DOHH2 (cell line): ENCODE measurements at regions not wholly inside any gene's neighbourhood (a gene's known extent, or its start where the extent isn't known, plus 50 kb on each side); places are given as distances from the start of the nearest gene placed in this dataset.

Experiments
- H3F3A ChIP-seq: fragments of 200-600 bp; sonication (generic), shearing (Covaris generic); 2 replicates; pipeline ENCODE4 v1.6.0; 2016; ENCODE audit warnings: antibody characterized with exemption, mild to moderate bottlenecking; ENCODE audit not compliant: control insufficient read depth, insufficient read depth
- H3K27ac ChIP-seq: fragments of 200-600 bp; sonication (generic); 2 replicates; pipeline ENCODE4 v1.5.1; 2014; ENCODE audit warnings: low read depth, mild to moderate bottlenecking, low read length, moderate library complexity
- H3K27me3 ChIP-seq: fragments of 200-600 bp; sonication (generic); 2 replicates; pipeline ENCODE4 v1.6.1; 2014; ENCODE audit warnings: mild to moderate bottlenecking, low read length, mixed read lengths; ENCODE audit not compliant: control insufficient read depth
- H3K36me3 ChIP-seq: fragments of 200-600 bp; sonication (generic); 2 replicates; pipeline ENCODE4 v1.6.1; 2014; ENCODE audit warnings: mild to moderate bottlenecking, low read length, moderate library complexity, mixed read lengths; ENCODE audit not compliant: control insufficient read depth
- H3K4me1 ChIP-seq: fragments of 200-600 bp; sonication (generic); 2 replicates; pipeline ENCODE4 v1.6.1; 2014; ENCODE audit warnings: mild to moderate bottlenecking, low read length, mixed read lengths; ENCODE audit not compliant: control insufficient read depth
- H3K4me2 ChIP-seq: fragments of 200-600 bp; sonication (generic); 2 replicates; pipeline ENCODE4 v1.6.0; 2014; ENCODE audit warnings: mild to moderate bottlenecking, low read length, moderate library complexity
- H3K4me3 ChIP-seq: fragments of 200-600 bp; sonication (generic); 2 replicates; pipeline ENCODE4 v1.5.1; 2014; ENCODE audit warnings: mild to moderate bottlenecking, low read length, mixed read lengths
- H3K79me2 ChIP-seq: fragments of 200-600 bp; sonication (generic); 2 replicates; pipeline ENCODE4 v1.6.1; 2014; ENCODE audit warnings: mild to moderate bottlenecking, low read length, mixed read lengths; ENCODE audit not compliant: control insufficient read depth
- H3K9me2 ChIP-seq: fragments of 200-600 bp; sonication (generic); replicated peaks from 2 replicates; pipeline ENCODE4 v1.6.1; 2014; ENCODE audit warnings: mild to moderate bottlenecking, low read length, mixed read lengths; ENCODE audit not compliant: control insufficient read depth
- H3K9me3 ChIP-seq: fragments of 200-600 bp; sonication (generic); 2 replicates; pipeline ENCODE4 v1.6.1; 2014; ENCODE audit warnings: antibody characterized with exemption, low read length, mixed read lengths; ENCODE audit not compliant: control insufficient read depth, insufficient read depth
- H4K20me1 ChIP-seq: fragments of 200-600 bp; sonication (generic); 2 replicates; pipeline ENCODE4 v1.6.0; 2014; ENCODE audit warnings: low read depth, mild to moderate bottlenecking, antibody characterized with exemption, low read length, moderate library complexity; ENCODE audit not compliant: control insufficient read depth, insufficient read depth
- EZH2phosphoT487 ChIP-seq: fragments of 200-600 bp; sonication (generic); IDR thresholded peaks from 2 replicates; pipeline ENCODE4 v1.6.1; 2017; ENCODE audit warnings: borderline replicate concordance, mild to moderate bottlenecking, antibody characterized with exemption, low read length, moderate library complexity, mixed read lengths
- TF ChIP-seq, protein P1 (sequence below): fragments of 200-600 bp; sonication (generic); IDR thresholded peaks from one replicate; pipeline ENCODE4 v1.5.1; 2014; ENCODE audit warnings: antibody characterized with exemption, mild to moderate bottlenecking, low read depth, low read length; ENCODE audit not compliant: poor library complexity, severe bottlenecking

DNA sequence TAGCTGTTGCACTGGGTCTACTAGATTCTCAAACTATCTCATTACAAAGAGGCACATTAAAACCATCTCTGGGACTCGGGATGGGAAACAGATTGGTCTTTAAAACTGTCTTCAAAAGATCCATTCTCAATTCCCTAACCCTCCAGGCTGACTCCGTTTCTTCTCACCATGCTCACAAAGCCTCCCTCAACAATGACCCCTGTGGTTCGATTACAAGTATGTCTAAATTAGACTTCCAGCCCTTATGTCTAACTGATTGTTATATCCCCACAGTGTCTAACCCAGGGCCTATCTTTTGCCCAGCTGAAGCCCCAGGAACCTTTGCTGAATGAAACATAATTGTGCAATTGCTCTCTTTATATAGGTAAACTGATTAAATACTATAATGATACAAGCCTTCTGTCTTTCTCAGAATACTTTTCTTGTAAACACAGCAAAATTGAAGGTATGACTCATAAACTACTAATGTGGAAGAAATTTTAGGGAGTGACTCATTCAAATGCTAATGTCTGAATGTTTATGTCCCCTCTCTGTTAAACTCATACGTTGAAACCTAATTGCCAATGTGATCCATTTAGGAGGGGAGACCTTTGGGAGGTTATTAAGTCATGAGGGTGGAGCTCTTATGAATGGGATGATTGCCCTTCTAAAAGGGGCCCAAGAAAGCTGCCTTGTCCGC, 65.6 kb upstream of the DAB1 start:
- H3K4me2 ChIP-seq = no peak overlapping the region
- no peaks in the 10 kb centered on the region for H3K36me3 ChIP-seq
- no peaks in the 10 kb centered on the region for H4K20me1 ChIP-seq
- no peaks in the 10 kb centered on the region for H3K9me3 ChIP-seq
- no peak overlapping the region for H3K4me3 ChIP-seq
- no peaks in the 10 kb centered on the region for H3F3A ChIP-seq
- H3K79me2 ChIP-seq = no peaks in the 10 kb centered on the region
- no peaks in the 10 kb centered on the region for H3K4me1 ChIP-seq
- H3K27me3 ChIP-seq = no peaks in the 10 kb centered on the region
- TF ChIP-seq, protein P1, sequence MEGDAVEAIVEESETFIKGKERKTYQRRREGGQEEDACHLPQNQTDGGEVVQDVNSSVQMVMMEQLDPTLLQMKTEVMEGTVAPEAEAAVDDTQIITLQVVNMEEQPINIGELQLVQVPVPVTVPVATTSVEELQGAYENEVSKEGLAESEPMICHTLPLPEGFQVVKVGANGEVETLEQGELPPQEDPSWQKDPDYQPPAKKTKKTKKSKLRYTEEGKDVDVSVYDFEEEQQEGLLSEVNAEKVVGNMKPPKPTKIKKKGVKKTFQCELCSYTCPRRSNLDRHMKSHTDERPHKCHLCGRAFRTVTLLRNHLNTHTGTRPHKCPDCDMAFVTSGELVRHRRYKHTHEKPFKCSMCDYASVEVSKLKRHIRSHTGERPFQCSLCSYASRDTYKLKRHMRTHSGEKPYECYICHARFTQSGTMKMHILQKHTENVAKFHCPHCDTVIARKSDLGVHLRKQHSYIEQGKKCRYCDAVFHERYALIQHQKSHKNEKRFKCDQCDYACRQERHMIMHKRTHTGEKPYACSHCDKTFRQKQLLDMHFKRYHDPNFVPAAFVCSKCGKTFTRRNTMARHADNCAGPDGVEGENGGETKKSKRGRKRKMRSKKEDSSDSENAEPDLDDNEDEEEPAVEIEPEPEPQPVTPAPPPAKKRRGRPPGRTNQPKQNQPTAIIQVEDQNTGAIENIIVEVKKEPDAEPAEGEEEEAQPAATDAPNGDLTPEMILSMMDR = no peak
- no peak for TF ChIP-seq EZH2phosphoT487
- no peak overlapping the region for H3K27ac ChIP-seq
- H3K9me2 ChIP-seq = no peaks in the 10 kb centered on the region

GRCh38 chr1:57485643-57486042, 61.8 kb upstream of the DAB1 start:
- Histone ChIP-seq H3K79me2 (no peaks in the 10 kb centered on the region), H3K27ac (no peak overlapping the region), H3K4me3 (no peak overlapping the region), H3K4me1 (no peaks in the 10 kb centered on the region), H3K27me3 (no peaks in the 10 kb centered on the region), H4K20me1 (no peaks in the 10 kb centered on the region), H3F3A (no peaks in the 10 kb centered on the region), H3K9me2 (no peaks in the 10 kb centered on the region), H3K36me3 (no peaks in the 10 kb centered on the region), H3K9me3 (no peaks in the 10 kb centered on the region), H3K4me2 (no peak overlapping the region)
- TF ChIP-seq, protein P1 = no peak
- TF ChIP-seq EZH2phosphoT487 = no peak

DNA sequence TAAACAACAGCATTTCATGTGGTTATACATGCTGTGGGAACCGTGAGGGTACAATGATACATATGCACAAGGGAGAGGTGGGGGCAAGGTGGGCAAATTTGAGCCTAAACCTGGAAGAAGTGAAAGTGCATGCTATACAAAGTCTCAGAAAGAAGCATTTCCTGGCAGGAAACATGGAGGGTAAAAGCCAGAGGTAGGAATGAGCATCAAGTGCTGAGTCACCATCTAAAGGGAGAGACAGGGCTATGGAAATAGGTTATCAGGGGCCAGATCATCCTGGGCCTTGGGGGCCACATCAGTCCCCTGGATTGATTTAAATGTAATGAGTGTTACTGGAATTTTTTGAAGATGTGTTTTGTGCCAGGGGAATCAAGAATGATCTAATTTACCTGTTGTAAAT, 60.1 kb upstream of the DAB1 start:
- Histone ChIP-seq H3F3A (no peaks in the 10 kb centered on the region), H3K27ac (no peak overlapping the region), H3K36me3 (no peaks in the 10 kb centered on the region), H3K79me2 (no peaks in the 10 kb centered on the region), H3K4me2 (no peak overlapping the region), H3K9me2 (no peaks in the 10 kb centered on the region), H3K4me1 (no peaks in the 10 kb centered on the region), H3K27me3 (no peaks in the 10 kb centered on the region), H4K20me1 (no peaks in the 10 kb centered on the region), H3K9me3 (no peaks in the 10 kb centered on the region), H3K4me3 (no peak overlapping the region)
- TF ChIP-seq, protein P1 = no peak
- no peak for TF ChIP-seq EZH2phosphoT487
